Lower leg skin (tissue), 3 donors: ENCODE measurements at regions not wholly inside any gene's neighbourhood (a gene's known extent, or its start where the extent isn't known, plus 50 kb on each side); places are given as distances from the start of the nearest gene placed in this dataset.

ENCODE experiments used
- POLR2A ChIP-seq, 2 donors: fragments of 450-650 bp; IDR thresholded peaks; one replicate each; pipeline ENCODE4 v1.6.1; 2016 to 2017; ENCODE audit warnings: antibody characterized with exemption in 2 of 2, mild to moderate bottlenecking in 1 of 2, moderate library complexity in 1 of 2
- TF ChIP-seq, protein P1 (sequence below), 3 donors: fragments of 450-650 bp; IDR thresholded peaks; one replicate each; pipeline ENCODE4 v1.5.1; 2016; ENCODE audit warnings: antibody characterized with exemption in 3 of 3, mild to moderate bottlenecking in 3 of 3, moderate library complexity in 2 of 3

DNA sequence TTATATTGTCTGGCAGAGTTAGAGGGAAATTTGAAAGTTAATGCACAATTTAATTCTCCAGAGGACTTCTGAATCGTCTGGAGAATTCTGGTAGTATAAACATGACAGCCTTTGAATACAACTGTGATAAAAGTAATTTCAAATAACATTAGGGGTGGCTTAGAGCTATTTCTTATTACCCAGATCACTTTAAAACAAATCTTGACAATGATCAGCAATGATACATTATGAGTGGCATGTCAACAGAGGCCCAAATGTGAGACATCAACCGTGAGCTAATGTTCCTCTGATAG, 259.1 kb downstream of the HACE1 start:
- TF ChIP-seq, protein P1, sequence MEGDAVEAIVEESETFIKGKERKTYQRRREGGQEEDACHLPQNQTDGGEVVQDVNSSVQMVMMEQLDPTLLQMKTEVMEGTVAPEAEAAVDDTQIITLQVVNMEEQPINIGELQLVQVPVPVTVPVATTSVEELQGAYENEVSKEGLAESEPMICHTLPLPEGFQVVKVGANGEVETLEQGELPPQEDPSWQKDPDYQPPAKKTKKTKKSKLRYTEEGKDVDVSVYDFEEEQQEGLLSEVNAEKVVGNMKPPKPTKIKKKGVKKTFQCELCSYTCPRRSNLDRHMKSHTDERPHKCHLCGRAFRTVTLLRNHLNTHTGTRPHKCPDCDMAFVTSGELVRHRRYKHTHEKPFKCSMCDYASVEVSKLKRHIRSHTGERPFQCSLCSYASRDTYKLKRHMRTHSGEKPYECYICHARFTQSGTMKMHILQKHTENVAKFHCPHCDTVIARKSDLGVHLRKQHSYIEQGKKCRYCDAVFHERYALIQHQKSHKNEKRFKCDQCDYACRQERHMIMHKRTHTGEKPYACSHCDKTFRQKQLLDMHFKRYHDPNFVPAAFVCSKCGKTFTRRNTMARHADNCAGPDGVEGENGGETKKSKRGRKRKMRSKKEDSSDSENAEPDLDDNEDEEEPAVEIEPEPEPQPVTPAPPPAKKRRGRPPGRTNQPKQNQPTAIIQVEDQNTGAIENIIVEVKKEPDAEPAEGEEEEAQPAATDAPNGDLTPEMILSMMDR (IDR thresholded peaks at IDR 0.05): no peak
- TF ChIP-seq POLR2A (IDR thresholded peaks at IDR 0.05): no peak
